Colonic mucosa (tissue), 4 donors: ENCODE measurements at regions not wholly inside any gene's neighbourhood (a gene's known extent, or its start where the extent isn't known, plus 50 kb on each side); places are given as distances from the start of the nearest gene placed in this dataset.

Experiments used
- DNase-seq: peaks from one replicate; pipeline ENCODE4 v3.0.0-alpha.2; 2020
- H3K27ac ChIP-seq: fragments of 200-600 bp; one replicate; pipeline ENCODE4 v1.8.0; 2021
- H3K27me3 ChIP-seq: fragments of 200-600 bp; one replicate; pipeline ENCODE4 v1.8.0; 2021
- H3K36me3 ChIP-seq: fragments of 200-600 bp; one replicate; pipeline ENCODE4 v1.8.0; 2021
- H3K4me1 ChIP-seq: fragments of 200-600 bp; one replicate; pipeline ENCODE4 v1.8.0; 2021; ENCODE audit warnings: mild to moderate bottlenecking
- H3K4me3 ChIP-seq: fragments of 200-600 bp; one replicate; pipeline ENCODE4 v1.8.0; 2021
- H3K9ac ChIP-seq, 2 donors: one replicate each; pipeline ENCODE4 v1.7.0; 2013; ENCODE audit warnings: control low read depth in 2 of 2, low read depth in 2 of 2, low read length in 2 of 2
- H3K9me3 ChIP-seq: fragments of 200-600 bp; one replicate; pipeline ENCODE4 v1.8.0; 2021
- intact Hi-C: fragments of 100-400 bp; cut with DNase I; formaldehyde crosslinking; loops from one replicate; pipeline ENCODE4 v1.14.1; 2022
- TF ChIP-seq, protein P1 (sequence below): fragments of 200-600 bp; IDR thresholded peaks from one replicate; pipeline ENCODE4 v1.8.0; 2022; ENCODE audit warnings: antibody characterized with exemption, mild to moderate bottlenecking
- donor health status: healthy.
- donor health status: DM: no; HTN: no; CAD: no.
- donor health status: DM: no; HTN: no; CAD: no.

DNA sequence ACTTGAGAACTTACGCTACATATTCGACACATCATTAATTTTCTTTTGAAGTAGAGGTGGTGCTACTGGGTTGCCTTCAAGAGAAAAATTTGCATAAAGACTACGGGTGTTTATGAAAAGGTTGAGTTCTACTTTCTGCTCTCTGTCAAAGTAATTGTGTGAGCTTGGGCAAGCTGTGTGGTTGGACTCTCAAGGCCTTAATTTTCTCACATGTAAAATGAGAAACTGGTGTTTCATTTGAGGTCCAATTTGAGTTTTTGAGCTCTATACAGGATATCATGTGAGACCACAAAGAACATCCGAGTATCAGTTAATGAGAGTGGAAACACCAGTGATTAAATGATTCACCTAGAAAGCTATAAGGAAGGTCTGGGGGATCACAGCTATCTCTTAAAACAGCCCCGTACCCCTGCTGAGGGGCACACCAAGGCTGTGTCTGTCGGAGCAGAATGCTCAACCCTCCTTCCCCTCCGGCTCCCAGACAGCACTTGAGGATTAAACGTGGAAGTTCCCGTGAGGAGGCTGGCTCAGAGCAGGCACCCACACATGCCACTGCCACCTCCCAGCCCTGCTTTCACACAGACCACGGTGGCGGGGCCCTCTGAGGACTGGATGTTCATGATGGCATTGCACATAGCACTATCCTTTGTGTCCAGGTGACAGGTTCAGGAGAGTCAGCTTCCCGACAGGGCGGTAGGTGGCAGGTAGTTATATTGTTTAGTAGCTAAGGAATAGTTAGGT, 191.8 kb downstream of the RNF144A start:
- TF ChIP-seq, protein P1, sequence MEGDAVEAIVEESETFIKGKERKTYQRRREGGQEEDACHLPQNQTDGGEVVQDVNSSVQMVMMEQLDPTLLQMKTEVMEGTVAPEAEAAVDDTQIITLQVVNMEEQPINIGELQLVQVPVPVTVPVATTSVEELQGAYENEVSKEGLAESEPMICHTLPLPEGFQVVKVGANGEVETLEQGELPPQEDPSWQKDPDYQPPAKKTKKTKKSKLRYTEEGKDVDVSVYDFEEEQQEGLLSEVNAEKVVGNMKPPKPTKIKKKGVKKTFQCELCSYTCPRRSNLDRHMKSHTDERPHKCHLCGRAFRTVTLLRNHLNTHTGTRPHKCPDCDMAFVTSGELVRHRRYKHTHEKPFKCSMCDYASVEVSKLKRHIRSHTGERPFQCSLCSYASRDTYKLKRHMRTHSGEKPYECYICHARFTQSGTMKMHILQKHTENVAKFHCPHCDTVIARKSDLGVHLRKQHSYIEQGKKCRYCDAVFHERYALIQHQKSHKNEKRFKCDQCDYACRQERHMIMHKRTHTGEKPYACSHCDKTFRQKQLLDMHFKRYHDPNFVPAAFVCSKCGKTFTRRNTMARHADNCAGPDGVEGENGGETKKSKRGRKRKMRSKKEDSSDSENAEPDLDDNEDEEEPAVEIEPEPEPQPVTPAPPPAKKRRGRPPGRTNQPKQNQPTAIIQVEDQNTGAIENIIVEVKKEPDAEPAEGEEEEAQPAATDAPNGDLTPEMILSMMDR = no peak
- H3K36me3 ChIP-seq = no peaks in the 10 kb centered on the region
- intact Hi-C loops = no loop called here
- DNase-seq = no peak
- no peaks in the 10 kb centered on the region for H3K9me3 ChIP-seq
- H3K27ac ChIP-seq = no peak overlapping the region
- no peaks in the 10 kb centered on the region for H3K4me1 ChIP-seq
- H3K9ac ChIP-seq = no peak overlapping the region
- no peak overlapping the region for H3K4me3 ChIP-seq
- H3K27me3 ChIP-seq = no peaks in the 10 kb centered on the region

DNA sequence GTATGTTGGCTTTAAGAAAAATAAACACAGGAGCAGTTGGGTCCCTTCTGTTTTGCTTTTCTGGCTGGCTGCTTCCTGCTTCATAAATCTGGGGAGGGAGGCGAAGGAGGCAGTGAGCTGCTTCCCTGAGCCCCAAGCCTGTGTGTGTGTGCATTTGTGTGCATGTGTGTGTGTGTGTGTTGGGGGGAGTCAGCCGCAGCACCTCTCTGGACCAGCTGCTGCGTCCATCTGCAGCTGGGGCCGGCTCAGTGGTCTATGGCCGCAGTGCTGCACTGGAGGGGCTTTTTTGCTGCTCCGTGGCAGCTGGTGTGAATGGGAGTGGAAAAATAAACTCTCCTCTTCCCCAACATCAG, 192.3 kb downstream of the RNF144A start:
- Histone ChIP-seq H3K36me3 (no peaks in the 10 kb centered on the region), H3K9ac (no peak overlapping the region), H3K4me1 (no peaks in the 10 kb centered on the region), H3K9me3 (no peaks in the 10 kb centered on the region), H3K27me3 (no peaks in the 10 kb centered on the region), H3K4me3 (no peak overlapping the region), H3K27ac (no peak overlapping the region)
- no peak for DNase-seq
- intact Hi-C loops = no loop called here
- TF ChIP-seq, protein P1 = no peak

GRCh38 chr2:7111626-7112025, 194.4 kb downstream of the RNF144A start:
- no peak overlapping the region for H3K27ac ChIP-seq
- no peak overlapping the region for H3K9ac ChIP-seq
- no peak overlapping the region for H3K4me3 ChIP-seq
- TF ChIP-seq, protein P1 = no peak
- no peak for DNase-seq
- no peaks in the 10 kb centered on the region for H3K36me3 ChIP-seq
- intact Hi-C loops = no loop called here
- H3K9me3 ChIP-seq = no peaks in the 10 kb centered on the region
- no peaks in the 10 kb centered on the region for H3K27me3 ChIP-seq
- no peaks in the 10 kb centered on the region for H3K4me1 ChIP-seq

- Histone ChIP-seq H3K4me3 (no peak overlapping the region), H3K4me1 (no peaks in the 10 kb centered on the region), H3K27me3 (no peaks in the 10 kb centered on the region), H3K27ac (no peak overlapping the region), H3K9me3 (no peaks in the 10 kb centered on the region), H3K9ac (no peak overlapping the region), H3K36me3 (no peaks in the 10 kb centered on the region)
- TF ChIP-seq, protein P1 = no peak
- intact Hi-C loops = no loop called here
- no peak for DNase-seq
These were observed 198.2 kb downstream of the RNF144A start for GRCh38 chr2:7115364-7115763.

DNA sequence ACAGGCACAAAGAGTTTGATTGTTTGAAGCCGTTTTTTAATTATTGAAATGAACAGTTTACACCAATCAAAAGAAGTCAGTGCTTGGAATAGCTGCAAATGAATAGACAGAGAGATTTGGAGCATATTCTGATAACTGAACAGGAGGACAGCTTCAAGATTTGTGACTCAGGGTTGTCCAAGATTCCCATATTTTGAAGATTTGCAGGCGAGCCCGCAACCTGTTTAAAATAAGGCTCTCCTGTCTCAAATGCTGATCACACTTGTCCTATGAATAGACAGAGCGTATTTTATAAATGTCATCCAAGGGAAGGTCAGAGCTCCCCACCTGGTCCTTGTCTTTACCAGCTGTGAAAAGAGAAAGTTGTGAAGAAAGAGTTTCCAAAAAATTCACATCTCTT, 198.7 kb downstream of the RNF144A start:
- Histone ChIP-seq H3K9me3 (no peaks in the 10 kb centered on the region), H3K36me3 (no peaks in the 10 kb centered on the region), H3K4me1 (no peaks in the 10 kb centered on the region), H3K27me3 (no peaks in the 10 kb centered on the region), H3K4me3 (no peak overlapping the region), H3K9ac (no peak overlapping the region), H3K27ac (no peak overlapping the region)
- intact Hi-C loops = no loop called here
- TF ChIP-seq, protein P1 = no peak
- no peak for DNase-seq
